GM21381 (cell line): ENCODE measurements at regions not wholly inside any gene's neighbourhood (a gene's known extent, or its start where the extent isn't known, plus 50 kb on each side); places are given as distances from the start of the nearest gene placed in this dataset.

ENCODE experiments used
- ATAC-seq: cut with Tn5 transposase; IDR thresholded peaks from one replicate; pipeline ENCODE4 v1.9.1; 2021; ENCODE audit warnings: mild to moderate bottlenecking, moderate library complexity; ENCODE audit not compliant: unreplicated experiment

GRCh38 chr7:153430931-153431330 is 621.3 kb upstream of the DPP6 start:
- no peak for ATAC-seq

DNA sequence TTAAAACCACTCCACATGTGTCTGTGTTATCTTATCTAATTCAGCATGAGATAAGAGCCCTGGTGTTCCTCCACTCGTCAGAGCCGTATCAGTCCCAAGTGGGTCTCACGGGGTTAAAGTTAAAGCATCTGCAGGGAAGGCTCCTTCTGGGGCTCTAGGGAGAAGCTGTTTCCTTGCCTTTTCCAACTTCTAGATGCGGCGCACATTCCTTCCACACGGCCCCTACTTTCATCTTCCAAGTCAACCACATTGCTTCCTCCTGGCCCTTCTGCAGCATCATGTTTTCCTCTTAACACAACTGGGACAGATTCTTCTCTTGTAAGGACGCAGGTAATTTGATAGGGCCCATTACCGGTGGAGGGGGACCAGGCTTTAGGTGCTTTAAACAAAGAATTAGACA is 620.1 kb upstream of the DPP6 start:
- no peak for ATAC-seq

- no peak for ATAC-seq
Observed at GRCh38 chr7:153433223-153433622, 619.0 kb upstream of the DPP6 start.

GRCh38 chr7:153440715-153441114 is 611.5 kb upstream of the DPP6 start:
- no peak for ATAC-seq

GRCh38 chr7:153443032-153443701 is 609.0 kb upstream of the DPP6 start:
- no peak for ATAC-seq

DNA sequence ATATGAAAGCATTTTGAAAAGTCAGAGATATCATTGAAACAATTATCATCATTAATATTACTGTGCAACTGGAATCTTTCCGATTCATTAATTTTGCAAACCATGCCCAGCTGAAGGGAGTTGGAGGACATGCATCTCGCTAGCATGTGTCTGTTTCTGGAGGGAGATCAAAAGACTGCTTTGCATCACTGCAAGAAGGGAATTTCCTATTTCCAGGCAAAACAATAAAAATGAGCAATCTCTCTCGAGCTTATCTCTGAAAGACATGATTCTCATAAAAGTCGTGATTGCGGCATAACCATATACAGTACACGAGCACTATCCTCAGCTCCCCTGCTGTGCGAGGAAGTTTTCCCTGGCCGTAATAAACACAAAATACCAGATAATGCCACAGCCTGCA is 607.6 kb upstream of the DPP6 start:
- no peak for ATAC-seq

DNA sequence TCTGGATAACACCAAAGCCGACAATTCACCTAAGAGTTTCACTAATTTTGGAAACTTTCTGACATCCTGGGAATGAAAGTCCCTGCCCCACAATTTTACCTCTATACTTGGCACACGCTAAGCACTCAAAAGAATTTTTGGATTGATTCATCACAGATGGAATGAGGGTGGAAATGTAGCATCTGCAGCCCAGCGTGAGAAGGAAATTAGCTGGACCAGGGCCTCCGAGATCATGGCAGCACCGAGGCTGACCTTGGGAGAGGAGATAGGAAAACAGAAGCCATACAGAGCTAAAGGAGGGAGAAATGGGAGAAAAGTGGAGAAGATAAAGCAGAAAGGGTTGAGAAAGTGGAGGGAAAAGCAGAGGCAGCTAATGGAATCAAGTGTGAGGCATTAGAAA is 606.6 kb upstream of the DPP6 start:
- no peak for ATAC-seq

DNA sequence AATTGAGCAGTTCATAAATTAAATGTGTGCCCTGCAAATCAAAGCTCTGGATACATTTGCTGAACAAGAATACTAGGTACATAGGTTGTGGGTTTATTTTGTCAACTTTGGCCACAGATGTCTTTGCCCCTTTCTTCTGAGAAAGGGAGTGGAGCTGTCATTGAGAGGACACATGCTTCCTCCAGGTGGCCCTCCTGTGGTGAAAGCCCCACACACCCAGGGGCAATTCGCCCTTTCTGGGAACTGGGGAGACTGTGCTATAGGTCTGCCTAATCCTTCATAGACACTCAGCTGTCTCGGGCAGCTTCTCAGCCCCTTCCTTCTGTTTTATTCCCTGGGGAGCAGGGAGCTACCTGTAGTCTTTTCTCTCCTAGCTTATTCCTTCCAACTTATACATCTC is 605.7 kb upstream of the DPP6 start:
- no peak for ATAC-seq

- no peak for ATAC-seq
Observed at GRCh38 chr7:153447011-153447410, 605.2 kb upstream of the DPP6 start.

GRCh38 chr7:153452661-153453060 is 599.5 kb upstream of the DPP6 start:
- no peak for ATAC-seq

DNA sequence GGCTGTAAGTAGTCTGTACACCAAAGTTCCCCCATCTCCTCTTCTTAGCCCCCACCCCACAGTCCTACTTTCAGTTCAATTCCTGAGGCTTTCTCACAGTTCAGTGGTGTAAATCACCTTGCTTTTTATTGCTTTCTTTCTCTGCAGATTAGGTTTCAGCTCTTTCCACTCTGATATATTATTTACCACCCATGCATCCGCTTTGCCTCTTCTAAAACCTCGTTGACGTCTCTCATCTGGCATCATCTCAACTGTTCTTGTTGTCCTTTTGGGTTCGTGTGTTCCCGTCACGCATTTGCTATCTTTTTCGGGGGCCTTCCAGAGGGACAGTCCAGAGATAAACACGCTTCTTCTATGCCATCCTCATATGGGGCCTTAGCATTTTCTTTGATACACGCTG is 597.9 kb upstream of the DPP6 start:
- ATAC-seq: no peak

DNA sequence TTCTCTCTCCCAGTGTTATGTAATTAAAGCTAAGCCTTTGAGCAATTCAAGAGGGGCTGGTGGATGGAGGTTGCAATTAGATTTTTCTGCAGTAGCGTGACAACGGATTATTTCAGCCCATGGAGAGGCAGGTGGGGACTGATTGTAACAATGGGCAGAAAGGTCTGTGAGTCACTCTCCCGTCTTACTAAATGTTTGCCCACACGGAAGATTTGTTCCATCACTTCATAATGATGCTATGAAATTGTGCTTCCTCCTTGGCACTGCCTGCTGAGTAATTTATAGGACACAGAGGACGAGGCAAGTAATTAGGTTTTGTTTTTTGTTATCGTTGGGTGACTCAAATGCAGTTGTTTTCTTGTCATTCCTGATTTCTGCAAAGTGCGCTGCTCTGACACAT is 594.5 kb upstream of the DPP6 start:
- ATAC-seq: no peak

GRCh38 chr7:153470004-153470671 is 582.1 kb upstream of the DPP6 start:
- no peak for ATAC-seq

DNA sequence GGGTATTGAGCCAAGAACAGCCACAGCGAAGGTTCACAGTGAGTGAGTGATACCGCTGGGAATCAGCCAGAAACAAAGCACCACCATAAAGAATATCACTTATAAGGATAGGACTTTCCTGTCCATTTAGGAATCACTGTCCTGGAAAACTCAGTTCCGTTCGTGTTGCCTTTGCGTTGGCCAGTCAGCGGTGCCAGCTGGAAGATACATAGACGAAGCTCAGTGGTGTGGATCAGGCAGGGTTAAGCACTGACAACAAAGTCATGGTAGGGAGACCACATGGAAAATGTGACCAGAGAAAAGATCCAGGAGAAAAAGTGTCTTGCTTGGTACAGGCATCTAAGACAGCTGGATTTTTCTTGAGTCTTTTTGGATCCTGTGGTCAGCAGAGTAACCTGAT is 579.7 kb upstream of the DPP6 start:
- no peak for ATAC-seq

GRCh38 chr7:153473185-153473584 is 579.0 kb upstream of the DPP6 start:
- ATAC-seq: no peak

DNA sequence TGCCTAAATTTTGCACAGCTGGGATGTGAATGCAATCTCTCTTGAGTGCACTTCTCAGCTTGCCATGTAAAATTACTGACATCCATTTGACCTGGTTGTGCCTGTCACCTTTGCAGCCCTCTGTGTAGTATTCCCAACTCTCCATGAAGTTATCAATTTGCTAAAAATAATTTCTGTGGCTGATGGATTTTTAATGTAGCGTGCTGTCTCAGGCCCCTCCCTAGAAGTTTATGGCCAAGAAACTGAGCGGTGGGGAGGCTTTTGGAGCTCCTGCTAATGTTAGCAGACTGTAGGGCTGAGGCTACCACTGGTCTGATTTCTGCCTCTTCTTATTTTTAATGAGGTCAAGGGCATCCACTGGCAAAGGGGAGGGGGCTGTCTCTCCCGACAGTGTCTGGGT is 577.0 kb upstream of the DPP6 start:
- ATAC-seq: no peak

GRCh38 chr7:153476166-153476565 is 576.0 kb upstream of the DPP6 start:
- no peak for ATAC-seq

GRCh38 chr7:153496257-153496656 is 555.9 kb upstream of the DPP6 start:
- ATAC-seq: no peak

- no peak for ATAC-seq
Observed at GRCh38 chr7:153503093-153503492, 549.1 kb upstream of the DPP6 start.

DNA sequence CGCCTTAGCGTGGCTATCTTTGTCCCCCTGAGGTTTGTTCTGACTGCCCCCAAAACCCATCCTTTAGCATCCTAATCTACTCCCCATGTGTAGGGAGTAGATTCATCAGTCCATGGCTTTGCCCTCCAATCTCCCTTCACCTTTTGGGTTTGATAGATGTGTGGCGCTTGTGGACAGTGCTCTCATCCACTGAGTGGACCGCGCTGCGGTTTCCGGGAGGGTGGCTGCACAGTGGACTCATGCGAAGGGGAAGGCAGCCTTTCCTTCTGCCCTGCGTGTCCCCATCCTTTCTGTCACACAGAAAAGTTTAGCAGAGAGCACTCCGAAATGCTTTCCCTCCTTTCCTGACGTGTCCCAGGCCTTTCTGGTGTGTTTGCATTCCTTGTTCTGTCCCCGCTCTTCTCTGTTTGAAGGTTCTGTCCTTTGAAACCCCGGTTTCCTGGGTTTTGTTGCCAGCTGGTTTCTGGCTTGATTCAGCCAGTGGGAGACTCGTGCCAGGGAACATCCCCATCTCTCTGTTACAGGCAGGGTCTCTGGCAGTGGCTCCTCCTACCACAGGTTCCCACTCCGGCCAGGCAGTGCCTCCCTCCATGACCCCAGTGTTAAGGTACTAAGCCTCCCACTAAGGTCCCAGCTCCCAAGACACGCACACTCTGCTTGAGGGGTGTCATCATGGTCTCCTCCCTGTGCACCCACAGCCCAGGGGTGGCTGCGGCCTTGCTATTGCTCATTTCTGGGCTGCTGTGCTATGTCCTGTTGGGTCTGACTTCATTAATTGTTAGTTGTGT is 547.7 kb upstream of the DPP6 start:
- ATAC-seq: no peak

- ATAC-seq: no peak
Observed at GRCh38 chr7:153507885-153508284, 544.3 kb upstream of the DPP6 start.

DNA sequence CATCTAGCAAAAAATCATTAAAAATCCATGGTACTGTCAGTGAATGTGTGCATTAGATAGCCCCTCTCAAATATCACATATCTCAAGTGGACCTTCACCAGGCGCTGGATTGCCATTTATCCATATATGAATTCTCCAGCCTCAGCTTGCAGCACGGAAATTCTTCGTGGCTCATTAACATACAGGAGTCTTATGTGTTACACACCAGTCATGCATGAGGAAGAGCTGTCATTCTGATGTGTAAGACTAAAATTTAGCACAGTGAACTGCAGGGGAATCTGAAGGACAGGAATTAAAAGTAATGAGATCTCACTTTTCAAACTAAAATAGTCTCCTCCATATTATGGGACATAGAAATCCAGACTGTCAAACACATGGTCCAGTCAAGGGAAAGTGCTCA is 542.4 kb upstream of the DPP6 start:
- ATAC-seq: no peak
